G401.6 (cell line): ENCODE measurements at regions not wholly inside any gene's neighbourhood (a gene's known extent, or its start where the extent isn't known, plus 50 kb on each side); places are given as distances from the start of the nearest gene placed in this dataset.

Experiments used
- FAIRE-seq: peaks from 2 replicates; lab custom pipeline; 2012; peaks lifted over from hg19 to GRCh38; lab: Jason Lieb, UNC

DNA sequence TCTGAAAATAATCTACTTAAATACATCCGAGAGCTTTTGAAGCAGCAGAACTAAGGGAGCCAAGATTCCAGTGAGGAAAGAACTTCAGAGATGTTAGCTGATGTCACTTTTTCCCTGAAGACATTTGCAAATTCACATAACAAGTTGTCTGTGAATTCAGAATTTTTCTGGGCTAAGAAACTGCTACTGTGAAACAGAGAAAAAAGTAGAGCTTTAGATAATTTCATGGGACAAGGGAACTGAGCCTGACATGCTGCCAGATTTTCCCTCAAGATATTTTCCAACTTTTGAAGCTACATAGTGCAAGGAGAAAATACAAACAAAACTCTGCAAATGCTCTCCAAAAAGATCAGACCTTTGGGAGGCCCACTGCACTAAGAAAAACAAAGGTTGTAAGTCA lies 484.2 kb downstream of the ANKRD7 start:
- no peak for FAIRE-seq

DNA sequence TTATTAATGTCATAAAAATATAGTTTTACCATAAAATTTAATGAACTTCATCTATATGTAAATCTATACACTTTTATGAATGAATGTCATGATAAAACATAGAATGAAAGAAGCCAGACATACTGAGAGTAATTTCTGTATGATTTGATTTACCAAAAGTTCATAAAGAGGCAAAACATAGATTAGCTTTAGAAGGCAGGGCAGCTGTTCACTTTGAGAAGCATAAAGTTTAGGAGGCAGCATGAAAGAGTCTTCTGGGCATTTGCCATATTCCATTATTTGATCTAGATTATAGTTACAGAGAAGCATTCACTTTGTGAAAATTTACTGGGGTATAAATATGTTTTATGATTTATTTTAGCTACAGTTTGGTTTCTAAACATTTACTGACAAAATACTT lies 487.2 kb downstream of the ANKRD7 start:
- FAIRE-seq, result no peak

DNA sequence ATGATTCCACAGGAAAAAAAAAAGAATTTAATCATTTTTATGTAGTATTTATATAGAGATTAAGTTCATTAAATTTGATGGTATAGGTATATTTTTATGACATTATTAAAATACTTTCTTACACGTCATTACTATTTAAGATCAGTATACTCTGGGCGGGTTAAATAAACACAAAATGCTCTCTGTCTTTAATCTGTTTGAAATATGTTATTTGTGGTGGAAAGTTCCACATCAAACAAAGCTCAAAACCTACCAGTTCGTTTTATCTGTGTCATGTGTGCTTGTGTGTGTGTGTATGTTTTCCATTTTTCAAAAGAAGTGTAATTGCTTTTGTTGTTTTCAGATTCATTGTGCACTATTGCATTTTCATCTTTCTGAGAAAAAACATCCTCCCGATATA lies 488.5 kb downstream of the ANKRD7 start:
- FAIRE-seq, result no peak

DNA sequence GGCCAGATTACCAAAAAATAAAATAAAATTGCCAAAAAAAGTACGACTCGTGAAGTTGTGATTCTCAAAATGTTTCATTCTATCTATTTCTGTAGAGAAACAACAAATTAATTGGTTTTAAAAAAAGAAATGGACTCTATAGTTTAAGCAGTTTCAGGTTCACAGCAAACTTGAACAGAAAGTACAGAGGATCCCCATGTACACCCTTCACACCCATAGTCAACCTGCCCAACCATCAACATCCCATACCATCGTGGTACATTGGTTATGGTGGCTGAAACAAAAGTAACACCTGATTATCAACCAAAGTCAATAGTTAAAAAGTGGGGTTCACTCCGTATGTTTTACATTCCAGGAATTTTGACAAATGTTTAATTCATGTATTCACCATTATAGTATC lies 496.1 kb downstream of the ANKRD7 start:
- no peak for FAIRE-seq

DNA sequence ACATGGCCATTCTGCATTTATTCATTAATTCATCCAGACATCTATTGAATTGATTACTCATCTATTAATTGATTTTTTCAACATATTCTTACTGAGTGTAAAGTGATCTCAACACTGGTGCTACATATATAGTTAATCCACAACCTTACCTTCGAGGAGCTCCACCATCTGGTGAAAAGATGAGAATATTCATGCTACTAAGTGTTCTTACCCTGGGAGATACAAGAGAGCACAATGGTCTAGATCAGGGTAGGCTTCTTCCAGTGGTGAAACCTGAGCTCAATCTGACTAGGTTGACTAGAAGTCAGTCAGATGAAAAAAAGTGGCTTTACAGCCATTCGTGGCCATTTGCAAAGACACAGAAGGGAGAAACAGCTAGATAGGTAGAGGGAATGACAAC lies 507.4 kb downstream of the ANKRD7 start:
- FAIRE-seq, result no peak

DNA sequence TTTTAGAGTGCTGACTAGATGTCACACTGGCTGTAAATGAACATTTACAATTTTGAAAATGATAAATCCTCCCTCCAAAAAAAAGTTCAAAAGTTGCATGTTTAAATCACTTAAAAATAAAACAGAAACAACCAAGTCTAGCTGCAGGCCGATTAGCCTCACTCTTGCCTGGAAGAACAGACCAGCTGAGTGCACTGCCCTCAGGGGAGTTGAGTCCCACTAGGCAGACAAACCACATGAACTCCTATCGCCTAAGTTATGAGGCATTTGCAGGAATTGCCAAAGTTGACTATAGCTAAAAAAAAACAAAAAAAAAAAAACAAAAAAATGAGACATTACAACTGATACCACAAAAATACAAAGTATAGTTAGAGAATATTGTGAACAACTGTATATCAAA lies 510.0 kb downstream of the ANKRD7 start:
- no peak for FAIRE-seq

DNA sequence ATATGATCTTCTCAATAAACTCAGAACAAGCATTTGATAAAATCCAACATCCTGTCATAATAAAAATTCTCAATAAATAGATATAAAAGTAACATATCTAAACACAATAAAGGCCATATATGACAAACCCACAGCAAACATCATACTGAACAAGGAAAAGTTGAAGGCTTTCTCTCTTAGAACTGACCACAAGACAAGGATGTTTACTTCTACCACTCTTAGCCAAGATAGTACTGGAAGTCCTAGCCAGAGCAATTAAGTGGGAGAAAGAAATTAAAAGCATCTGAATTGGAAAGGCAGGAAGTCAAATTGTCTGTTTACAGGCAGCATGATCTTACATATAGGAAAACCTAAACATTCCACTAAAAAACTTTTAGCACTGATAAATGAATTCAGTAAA lies 510.9 kb downstream of the ANKRD7 start:
- FAIRE-seq, result no peak

DNA sequence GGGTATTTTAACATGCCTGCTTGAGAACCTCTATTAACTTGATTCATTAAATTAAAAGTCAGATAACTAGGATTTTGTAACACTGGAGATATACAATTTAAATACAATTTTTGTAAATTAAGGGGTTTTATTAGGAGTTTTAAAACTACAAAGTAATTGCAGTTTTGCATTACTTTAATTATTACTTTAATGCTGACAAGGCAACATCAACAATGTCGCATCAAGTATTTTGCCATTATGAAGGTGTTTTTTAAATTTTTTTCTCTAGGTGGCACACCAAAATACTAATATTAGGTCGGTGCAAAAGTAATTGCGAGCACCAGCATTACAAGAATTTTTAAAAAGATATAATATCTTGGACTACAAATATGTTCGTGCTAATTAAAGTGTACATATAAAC lies 513.4 kb downstream of the ANKRD7 start:
- FAIRE-seq, result no peak

DNA sequence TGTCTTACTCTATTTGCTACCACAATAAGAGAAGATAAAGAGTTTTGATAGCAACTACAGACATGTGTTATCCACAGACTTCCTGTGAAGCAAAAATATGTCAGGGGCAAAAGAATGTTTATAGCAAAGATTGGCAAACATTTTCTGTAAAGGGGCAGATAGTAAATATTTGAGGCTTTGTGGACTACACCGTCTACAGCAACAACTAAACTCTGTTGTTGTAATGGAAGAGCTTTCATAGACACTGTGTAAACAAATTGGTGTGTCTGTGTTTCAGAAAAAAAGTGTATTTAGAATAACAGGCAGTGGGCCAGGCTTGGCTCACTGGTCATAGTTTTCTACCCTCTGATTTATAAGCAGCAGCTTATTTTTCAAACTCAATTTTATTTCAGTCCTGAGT lies 521.4 kb downstream of the ANKRD7 start:
- FAIRE-seq, result no peak

DNA sequence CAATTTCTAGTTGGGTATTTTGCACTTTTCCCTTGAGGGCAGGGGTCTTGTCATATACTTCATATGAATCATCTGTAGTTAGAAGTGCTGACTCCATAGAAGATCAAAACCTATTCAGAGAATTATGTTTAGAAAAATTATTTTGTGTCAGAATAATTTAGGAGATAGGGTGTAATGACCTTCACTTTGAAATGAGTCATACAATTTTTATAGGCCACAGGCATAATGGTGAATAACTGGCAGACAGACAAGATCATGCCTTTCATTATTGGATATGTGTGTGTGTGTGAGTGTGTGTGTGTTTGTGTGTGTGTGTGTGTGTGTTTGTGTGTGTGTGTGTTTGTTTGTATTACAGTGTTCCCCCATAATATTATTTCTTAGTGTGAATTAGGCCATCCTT lies 523.0 kb downstream of the ANKRD7 start:
- no peak for FAIRE-seq

DNA sequence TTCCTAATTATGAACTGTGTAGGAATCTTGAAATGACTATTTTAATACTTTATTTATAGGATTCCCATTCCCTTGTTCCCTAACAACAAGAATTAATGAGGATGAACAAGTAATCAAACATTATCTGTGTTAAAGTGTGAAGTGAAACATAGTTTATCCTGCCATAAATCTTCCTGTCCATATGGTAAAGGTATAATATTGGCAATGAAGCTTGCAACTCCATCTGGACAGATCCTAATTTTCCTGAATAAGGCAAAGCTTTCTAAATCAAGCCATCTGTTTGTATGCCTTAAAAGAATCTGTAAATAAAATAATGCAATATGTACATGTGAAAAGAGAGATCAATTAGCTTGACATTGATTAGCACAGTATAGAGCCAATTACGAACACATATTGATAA lies 529.0 kb downstream of the ANKRD7 start:
- FAIRE-seq, result no peak

DNA sequence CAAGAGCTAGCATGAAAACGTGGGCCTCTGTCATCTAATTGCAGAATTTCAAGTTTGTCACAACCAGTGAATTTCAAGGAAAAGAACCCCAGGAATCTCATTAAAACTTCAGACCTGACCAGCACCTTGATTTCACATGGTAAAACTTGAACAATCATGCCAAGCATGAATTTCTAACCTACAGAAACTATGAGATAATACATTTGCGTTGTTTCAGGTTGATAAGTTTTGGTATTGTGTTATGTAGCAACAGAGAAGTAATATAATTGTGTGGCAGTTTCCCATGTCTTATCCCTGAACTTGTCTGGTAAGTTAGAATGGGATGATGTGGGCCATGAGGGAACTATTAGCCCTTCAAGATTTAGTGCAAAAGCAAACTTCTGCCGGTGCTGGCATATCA lies 530.1 kb downstream of the ANKRD7 start:
- no peak for FAIRE-seq

DNA sequence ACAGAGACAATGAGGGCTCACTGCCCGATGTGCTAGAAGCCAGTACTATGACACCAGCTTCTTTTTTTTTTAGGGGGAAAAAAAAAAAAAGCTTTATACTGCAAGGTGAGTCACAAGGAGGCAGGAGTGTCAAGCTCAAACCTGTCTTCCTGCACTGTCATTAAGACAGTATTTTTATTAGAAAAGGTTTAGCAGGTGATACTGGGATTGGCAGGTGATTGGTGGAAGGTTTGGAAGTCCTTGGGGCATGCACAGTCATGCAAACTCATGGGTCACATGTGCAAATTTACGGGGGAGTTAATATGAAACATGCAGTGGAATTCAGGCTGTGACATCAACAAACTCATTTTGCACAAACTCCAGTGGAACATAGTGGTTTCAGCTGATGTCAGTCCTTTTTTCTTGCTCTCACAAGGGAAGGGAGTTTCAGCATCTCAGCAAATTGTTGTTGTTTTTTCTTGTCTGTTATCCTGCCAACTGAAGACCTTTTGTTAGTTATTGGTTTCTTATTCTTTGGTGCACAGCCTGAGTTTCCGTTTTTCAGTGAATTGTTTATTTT lies 530.6 kb downstream of the ANKRD7 start:
- FAIRE-seq, result no peak

DNA sequence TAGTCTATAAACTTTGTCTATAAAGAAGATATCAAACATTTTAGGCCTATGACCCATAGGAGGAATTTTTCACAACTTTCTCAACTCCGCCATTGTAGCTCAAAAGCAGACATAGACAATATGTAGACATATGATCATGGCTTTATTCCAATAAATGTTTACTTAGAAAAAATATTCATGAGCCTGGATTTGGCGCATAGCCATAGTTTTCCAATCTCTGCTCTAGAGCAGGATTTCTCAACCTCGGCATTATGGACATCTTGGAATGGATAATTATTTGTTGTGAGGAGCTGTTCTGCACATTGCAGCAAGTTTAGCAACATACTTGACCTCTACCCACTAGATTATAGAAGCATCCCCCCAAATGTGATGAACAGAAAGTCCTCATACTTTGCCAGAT lies 532.6 kb downstream of the ANKRD7 start:
- no peak for FAIRE-seq

DNA sequence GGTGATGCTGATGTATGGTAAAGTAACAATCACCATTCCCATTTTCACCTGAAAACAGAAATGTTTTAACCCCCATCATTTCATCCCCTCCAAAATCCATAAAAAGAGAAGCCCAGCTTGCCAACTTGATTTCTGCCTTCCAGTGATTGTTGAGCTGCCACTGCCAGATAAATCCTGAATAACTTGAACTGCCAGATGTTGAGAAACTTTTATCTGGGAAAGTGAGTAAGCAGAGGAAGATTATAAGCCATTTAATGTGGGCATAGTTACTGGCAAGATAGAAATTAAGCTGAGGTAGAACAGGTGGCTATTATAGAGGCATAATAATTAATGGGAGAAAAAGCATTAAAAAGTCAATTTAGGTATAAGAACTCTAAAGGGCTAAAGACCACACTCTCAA lies 534.1 kb downstream of the ANKRD7 start:
- no peak for FAIRE-seq

DNA sequence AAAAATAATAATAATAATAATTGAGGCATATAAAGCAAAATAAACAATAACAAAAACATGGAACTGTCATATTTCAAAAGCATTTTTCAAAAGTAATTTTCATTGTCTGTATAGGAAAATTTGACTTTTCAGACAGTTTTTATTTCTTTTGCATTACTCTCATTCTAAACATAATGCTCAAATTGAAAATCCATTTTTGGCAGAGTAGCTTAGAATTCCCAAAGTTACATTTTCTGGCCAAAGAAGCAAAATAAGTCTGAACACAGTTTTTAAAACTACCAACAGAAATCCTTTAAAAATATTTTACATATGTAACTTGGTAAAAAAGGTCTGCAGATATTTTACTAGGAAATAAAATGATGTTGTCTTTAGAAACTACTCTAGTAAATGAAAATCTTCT lies 535.4 kb downstream of the ANKRD7 start:
- no peak for FAIRE-seq

DNA sequence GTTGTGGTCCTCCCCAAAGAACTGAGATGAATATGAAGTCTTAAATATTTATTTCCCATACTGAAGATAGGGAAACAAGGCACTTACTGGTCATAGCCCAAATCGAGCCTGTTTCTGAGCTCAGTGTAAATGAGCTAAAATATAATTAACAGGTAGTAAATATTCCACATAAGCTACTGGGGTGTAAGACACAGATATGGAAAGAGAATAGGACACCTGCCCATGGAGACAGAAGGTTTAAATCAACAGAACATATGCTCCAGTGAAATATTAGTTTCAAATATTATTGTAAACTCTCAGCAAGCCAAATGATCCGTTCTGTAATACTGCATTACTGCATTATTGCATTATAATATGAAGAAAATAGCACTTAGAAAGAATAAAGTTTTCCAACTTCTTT lies 537.9 kb downstream of the ANKRD7 start:
- no peak for FAIRE-seq

DNA sequence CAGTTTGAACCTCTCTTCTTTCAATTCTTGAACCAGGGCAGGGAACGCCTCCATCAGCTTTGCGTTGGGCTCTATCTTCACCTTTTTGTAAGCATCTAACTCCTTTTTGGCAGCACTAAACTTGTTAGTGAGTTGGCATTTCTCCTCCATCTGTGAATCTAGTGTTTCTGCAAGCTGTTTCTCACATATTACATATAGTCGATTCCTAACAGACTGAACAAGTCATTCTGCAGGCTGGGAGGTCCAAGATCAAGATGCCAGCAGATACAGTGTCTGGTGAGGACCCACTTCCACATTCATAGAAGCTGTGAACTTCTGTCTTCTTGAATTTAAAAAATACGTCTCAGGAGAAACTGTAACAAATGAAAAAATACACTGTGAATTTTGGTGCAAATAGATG lies 539.7 kb downstream of the ANKRD7 start:
- FAIRE-seq, result no peak

DNA sequence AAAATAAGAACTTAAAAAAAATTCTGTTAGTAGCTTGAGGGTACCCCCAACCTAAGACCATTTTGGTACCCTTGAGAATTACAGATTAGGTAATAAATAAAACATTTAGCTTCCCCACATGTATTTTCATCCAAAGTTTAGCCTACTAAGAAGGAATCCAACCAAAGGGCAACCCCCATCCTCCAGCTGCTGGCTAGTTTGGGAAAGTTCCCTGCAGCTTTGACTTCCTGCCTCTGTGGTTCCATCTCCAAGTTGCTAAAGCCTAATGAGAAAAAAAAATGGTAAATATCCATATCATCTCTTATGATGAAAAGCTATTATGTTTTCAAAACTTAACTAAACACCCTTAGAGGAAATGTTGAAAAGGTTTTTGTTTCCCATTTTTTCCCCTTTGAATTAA lies 547.2 kb downstream of the ANKRD7 start:
- FAIRE-seq, result no peak

DNA sequence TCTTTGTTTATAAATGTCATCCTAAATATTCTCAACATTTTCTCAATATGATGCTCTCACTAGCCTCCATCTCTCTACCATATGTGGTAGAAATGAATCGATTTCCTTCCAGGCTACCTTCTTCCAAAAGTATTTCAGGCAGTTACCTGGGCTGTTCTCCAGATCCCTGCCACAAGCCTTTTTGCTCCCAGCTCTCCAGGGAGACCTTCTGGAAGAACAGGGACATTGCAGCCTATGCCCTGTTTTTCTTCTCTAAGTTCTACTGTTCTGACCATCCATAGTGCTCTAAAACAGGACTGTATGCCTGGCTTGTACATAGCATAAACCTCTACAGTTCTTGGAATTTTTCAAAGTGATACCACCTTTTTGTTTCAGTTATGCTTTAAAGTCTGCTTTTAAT lies 552.8 kb downstream of the ANKRD7 start:
- no peak for FAIRE-seq

DNA sequence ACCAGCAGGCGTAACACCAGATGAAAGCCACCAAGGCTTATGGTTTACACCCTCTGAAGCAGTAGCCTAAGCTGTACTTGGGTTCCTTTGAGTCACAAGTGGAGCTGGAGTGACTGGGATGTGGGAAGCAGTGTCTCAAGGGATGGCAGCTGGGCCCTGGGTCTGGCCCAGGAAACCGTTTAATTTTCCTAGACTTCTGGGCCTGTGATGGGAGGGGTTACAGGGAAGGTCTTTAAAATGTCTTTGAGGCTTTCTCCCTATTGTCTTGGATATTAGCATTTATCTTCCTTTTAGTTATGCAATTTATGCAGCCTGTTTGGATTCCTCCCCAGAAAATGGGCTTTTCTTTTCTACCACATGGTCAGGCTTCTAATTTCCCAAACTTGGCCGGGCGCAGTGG lies 568.2 kb downstream of the ANKRD7 start:
- FAIRE-seq, result no peak

DNA sequence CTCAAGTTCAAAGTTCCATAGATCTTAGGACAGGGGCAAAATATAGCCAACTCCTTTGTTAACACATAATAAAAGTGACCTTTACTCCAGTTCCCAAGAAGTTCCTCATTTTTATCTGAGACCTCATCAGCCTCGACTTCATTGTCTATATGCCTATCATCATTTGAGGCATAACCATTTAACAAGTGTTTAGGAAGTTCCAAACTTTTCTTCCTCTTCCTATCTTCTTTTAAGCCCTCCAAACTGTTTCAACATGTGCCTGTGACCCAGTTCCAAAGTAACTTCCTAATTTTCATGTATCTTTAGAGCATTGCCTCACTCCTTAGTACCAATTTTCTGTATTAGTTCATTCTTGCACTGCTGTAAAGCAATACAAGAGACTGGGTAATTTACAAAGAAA lies 569.1 kb downstream of the ANKRD7 start:
- no peak for FAIRE-seq

DNA sequence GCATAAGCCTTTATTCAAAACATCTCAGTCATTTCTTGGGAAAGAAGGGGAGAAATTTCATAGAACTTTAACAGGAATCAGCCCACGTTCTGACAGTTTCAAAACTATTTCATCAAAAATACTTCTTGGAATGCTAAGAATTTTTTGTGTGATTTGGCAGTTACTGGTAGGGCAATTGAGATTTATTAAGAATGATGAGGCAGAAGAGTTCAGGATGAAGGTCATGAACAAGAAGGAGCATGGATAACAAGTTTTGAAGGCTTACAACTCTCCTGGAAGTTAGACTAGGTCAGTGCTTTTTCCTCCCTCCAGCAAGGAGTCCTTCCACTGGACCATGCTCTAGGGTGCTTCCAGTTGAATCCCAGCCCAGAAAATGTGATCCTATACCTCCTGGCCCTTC lies 569.9 kb downstream of the ANKRD7 start:
- no peak for FAIRE-seq

DNA sequence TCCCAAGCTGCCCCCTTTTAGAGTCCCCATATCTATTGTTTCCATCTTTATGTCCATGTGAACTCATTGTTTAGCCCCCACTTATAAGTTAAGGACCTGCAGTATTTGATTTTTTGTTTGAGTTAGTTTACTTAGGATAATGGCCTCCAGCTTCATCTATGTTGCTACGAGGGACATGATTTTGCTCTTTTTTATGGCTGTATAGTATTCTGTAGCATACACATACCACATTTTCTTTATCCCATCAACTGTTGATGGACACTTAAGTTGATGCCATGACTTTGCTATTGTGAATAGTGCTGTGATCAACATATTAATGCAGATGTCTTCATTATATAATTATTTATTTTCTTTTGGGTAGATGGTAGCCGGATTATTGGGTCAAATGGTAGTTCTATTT lies 576.9 kb downstream of the ANKRD7 start:
- no peak for FAIRE-seq

DNA sequence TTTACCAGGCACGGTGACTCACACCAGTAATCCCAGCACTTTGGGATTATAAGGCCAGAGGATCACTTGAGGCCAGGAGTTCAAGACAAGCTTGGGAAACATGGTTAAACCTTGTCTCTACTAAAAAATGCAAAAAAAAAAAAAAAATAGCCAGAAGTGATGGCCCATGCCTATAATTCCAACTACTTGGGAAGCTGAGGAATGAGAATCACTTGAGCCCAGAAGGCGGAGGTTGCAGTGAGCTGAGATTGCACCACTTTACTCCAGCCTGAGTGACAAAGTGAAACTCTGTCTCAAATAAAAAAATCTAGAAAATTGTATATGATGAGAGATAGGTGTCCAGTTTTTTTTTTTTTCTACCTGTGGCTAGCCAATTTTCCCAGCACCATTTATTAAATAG lies 578.2 kb downstream of the ANKRD7 start:
- no peak for FAIRE-seq
